Loucy (cell line): ENCODE measurements at regions not wholly inside any gene's neighbourhood (a gene's known extent, or its start where the extent isn't known, plus 50 kb on each side); places are given as distances from the start of the nearest gene placed in this dataset.

ENCODE experiments used
- H2AFZ ChIP-seq: fragments of 200-600 bp; sonication (generic); 2 replicates; pipeline ENCODE4 v1.6.0; 2016; ENCODE audit warnings: antibody characterized with exemption, mild to moderate bottlenecking, low read length, moderate library complexity
- H3F3A ChIP-seq: fragments of 200-600 bp; 2 replicates; pipeline ENCODE4 v1.6.0; 2016; ENCODE audit warnings: antibody characterized with exemption, low read depth, mild to moderate bottlenecking
- H3K27me3 ChIP-seq: fragments of 200-600 bp; sonication (generic); 2 replicates; pipeline ENCODE4 v1.6.1; 2014; ENCODE audit warnings: low read length, mild to moderate bottlenecking; ENCODE audit not compliant: insufficient read depth, poor library complexity, severe bottlenecking
- H3K36me3 ChIP-seq: fragments of 200-600 bp; sonication (generic); 2 replicates; pipeline ENCODE4 v1.6.1; 2016; ENCODE audit warnings: low read length; ENCODE audit not compliant: insufficient read depth
- H3K4me1 ChIP-seq: fragments of 200-600 bp; sonication (generic); 2 replicates; pipeline ENCODE4 v1.5.1; 2014; ENCODE audit warnings: low read length, mild to moderate bottlenecking; ENCODE audit not compliant: insufficient read depth, poor library complexity, severe bottlenecking
- H3K4me2 ChIP-seq: fragments of 200-600 bp; sonication (generic); 2 replicates; pipeline ENCODE4 v1.6.0; 2014; ENCODE audit warnings: antibody characterized with exemption, low read length, low read depth, mild to moderate bottlenecking; ENCODE audit not compliant: poor library complexity, severe bottlenecking
- H3K4me3 ChIP-seq: fragments of 200-600 bp; sonication (generic); 2 replicates; pipeline ENCODE4 v1.5.1; 2014; ENCODE audit warnings: low read length, mild to moderate bottlenecking, mixed read lengths; ENCODE audit not compliant: poor library complexity, severe bottlenecking
- H3K79me2 ChIP-seq: fragments of 200-600 bp; sonication (generic); 2 replicates; pipeline ENCODE4 v1.6.1; 2014; ENCODE audit warnings: low read length; ENCODE audit not compliant: insufficient read depth
- H3K9ac ChIP-seq: fragments of 200-600 bp; sonication (generic); 2 replicates; pipeline ENCODE4 v1.6.0; 2014; ENCODE audit warnings: mild to moderate bottlenecking, low read depth, low read length, moderate library complexity; ENCODE audit not compliant: poor library complexity, severe bottlenecking
- H3K9me2 ChIP-seq: fragments of 200-600 bp; sonication (generic); replicated peaks from 2 replicates; pipeline ENCODE4 v1.6.1; 2016; ENCODE audit warnings: low read depth, low read length, mixed read lengths
- H3K9me3 ChIP-seq: fragments of 200-600 bp; sonication (generic); 2 replicates; pipeline ENCODE4 v1.6.1; 2014; ENCODE audit warnings: mild to moderate bottlenecking, antibody characterized with exemption, low read length, low read depth; ENCODE audit not compliant: insufficient read depth
- H4K20me1 ChIP-seq: fragments of 200-600 bp; sonication (generic); 2 replicates; pipeline ENCODE4 v1.6.0; 2014; ENCODE audit warnings: antibody characterized with exemption, low read length, mild to moderate bottlenecking; ENCODE audit not compliant: insufficient read depth, poor library complexity, severe bottlenecking
- EZH2phosphoT487 ChIP-seq: fragments of 200-600 bp; IDR thresholded peaks from 2 replicates; pipeline ENCODE4 v1.6.1; 2018; ENCODE audit warnings: antibody characterized with exemption, mild to moderate bottlenecking, moderate library complexity, borderline replicate concordance
- TF ChIP-seq, protein P1 (sequence below): fragments of 200-600 bp; sonication (generic); conservative IDR thresholded peaks from 2 replicates; pipeline ENCODE4 v1.5.1; 2014; ENCODE audit warnings: mild to moderate bottlenecking, antibody characterized with exemption, low read length

GRCh38 chr1:232709386-232709785 is 79.5 kb upstream of the SIPA1L2 start:
- no peaks in the 10 kb centered on the region for H3K79me2 ChIP-seq
- no peak overlapping the region for H3K4me2 ChIP-seq
- no peaks in the 10 kb centered on the region for H3K27me3 ChIP-seq
- no peaks in the 10 kb centered on the region; the same call in 1 of the 2 replicates for H3K9me3 ChIP-seq
- H2AFZ ChIP-seq = no peak overlapping the region
- H3K4me1 ChIP-seq = peaks cover 22% of the 10 kb centered on the region
- H3K4me3 ChIP-seq = no peak overlapping the region
- H4K20me1 ChIP-seq = no peaks in the 10 kb centered on the region
- no peaks in the 10 kb centered on the region for H3K36me3 ChIP-seq
- TF ChIP-seq, protein P1, sequence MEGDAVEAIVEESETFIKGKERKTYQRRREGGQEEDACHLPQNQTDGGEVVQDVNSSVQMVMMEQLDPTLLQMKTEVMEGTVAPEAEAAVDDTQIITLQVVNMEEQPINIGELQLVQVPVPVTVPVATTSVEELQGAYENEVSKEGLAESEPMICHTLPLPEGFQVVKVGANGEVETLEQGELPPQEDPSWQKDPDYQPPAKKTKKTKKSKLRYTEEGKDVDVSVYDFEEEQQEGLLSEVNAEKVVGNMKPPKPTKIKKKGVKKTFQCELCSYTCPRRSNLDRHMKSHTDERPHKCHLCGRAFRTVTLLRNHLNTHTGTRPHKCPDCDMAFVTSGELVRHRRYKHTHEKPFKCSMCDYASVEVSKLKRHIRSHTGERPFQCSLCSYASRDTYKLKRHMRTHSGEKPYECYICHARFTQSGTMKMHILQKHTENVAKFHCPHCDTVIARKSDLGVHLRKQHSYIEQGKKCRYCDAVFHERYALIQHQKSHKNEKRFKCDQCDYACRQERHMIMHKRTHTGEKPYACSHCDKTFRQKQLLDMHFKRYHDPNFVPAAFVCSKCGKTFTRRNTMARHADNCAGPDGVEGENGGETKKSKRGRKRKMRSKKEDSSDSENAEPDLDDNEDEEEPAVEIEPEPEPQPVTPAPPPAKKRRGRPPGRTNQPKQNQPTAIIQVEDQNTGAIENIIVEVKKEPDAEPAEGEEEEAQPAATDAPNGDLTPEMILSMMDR = no peak
- TF ChIP-seq EZH2phosphoT487 = no peak
- H3K9me2 ChIP-seq = no peaks in the 10 kb centered on the region
- no peaks in the 10 kb centered on the region for H3F3A ChIP-seq
- H3K9ac ChIP-seq = no peak overlapping the region

- H3K9me2 ChIP-seq = no peaks in the 10 kb centered on the region
- H3K9me3 ChIP-seq = no peaks in the 10 kb centered on the region; the same call in 1 of the 2 replicates
- H2AFZ ChIP-seq = no peak overlapping the region
- H3K27me3 ChIP-seq = no peaks in the 10 kb centered on the region
- peaks cover 10% of the 10 kb centered on the region for H3K4me1 ChIP-seq
- H3K4me3 ChIP-seq = no peak overlapping the region
- no peaks in the 10 kb centered on the region for H3K79me2 ChIP-seq
- no peaks in the 10 kb centered on the region for H4K20me1 ChIP-seq
- no peaks in the 10 kb centered on the region for H3K36me3 ChIP-seq
- H3F3A ChIP-seq = no peaks in the 10 kb centered on the region
- H3K9ac ChIP-seq = no peak overlapping the region
- TF ChIP-seq, protein P1 = no peak
- no peak for TF ChIP-seq EZH2phosphoT487
- H3K4me2 ChIP-seq = no peak overlapping the region
Measured at GRCh38 chr1:232711996-232712395, 82.1 kb upstream of the SIPA1L2 start.

GRCh38 chr1:232713785-232714184 is 83.9 kb upstream of the SIPA1L2 start:
- Histone ChIP-seq H3K4me1 (peaks cover 10% of the 10 kb centered on the region), H3K36me3 (no peaks in the 10 kb centered on the region), H3K9ac (no peak overlapping the region), H4K20me1 (no peaks in the 10 kb centered on the region), H3F3A (no peaks in the 10 kb centered on the region), H3K4me2 (no peak overlapping the region), H3K4me3 (no peak overlapping the region), H3K79me2 (no peaks in the 10 kb centered on the region), H3K9me3 (no peaks in the 10 kb centered on the region; the same call in 1 of the 2 replicates), H3K9me2 (no peaks in the 10 kb centered on the region), H2AFZ (no peak overlapping the region), H3K27me3 (no peaks in the 10 kb centered on the region)
- TF ChIP-seq, protein P1 = no peak
- no peak for TF ChIP-seq EZH2phosphoT487
